Activated CD4-positive, CD25-positive, alpha-beta regulatory T cell (primary cell): ENCODE measurements at regions not wholly inside any gene's neighbourhood (a gene's known extent, or its start where the extent isn't known, plus 50 kb on each side); places are given as distances from the start of the nearest gene placed in this dataset.
"Not testable (repeated sequence)": the region's sequence is repeated elsewhere in the genome, so short reads cannot be mapped to it uniquely, and the experiment has no call there.

ENCODE experiments used
- DNase-seq, 4 experiments: peaks; one replicate each; lab custom pipeline; 2025; lab: John Stamatoyannopoulos, UW

- no peak for DNase-seq
Observed at GRCh38 chr22:49349181-49349835, 478.4 kb downstream of the BRD1 start.

GRCh38 chr22:49348631-49349030, 479.0 kb downstream of the BRD1 start:
- no peak for DNase-seq

- no peak for DNase-seq
Observed at GRCh38 chr22:49347376-49347775, 480.3 kb downstream of the BRD1 start.

GRCh38 chr22:49345896-49346295, 481.8 kb downstream of the BRD1 start:
- no peak for DNase-seq

GRCh38 chr22:49344656-49345055, 483.0 kb downstream of the BRD1 start:
- no peak for DNase-seq

- DNase-seq = no peak
Observed at GRCh38 chr22:49344161-49344560, 483.5 kb downstream of the BRD1 start.

- DNase-seq = no peak
Observed at GRCh38 chr22:49340406-49340805, 487.3 kb downstream of the BRD1 start.

- not testable (repeated sequence) for DNase-seq
Observed at GRCh38 chr22:49336483-49336882, 491.2 kb downstream of the BRD1 start.

- no peak for DNase-seq
Observed at GRCh38 chr22:49334976-49335375, 492.7 kb downstream of the BRD1 start.

GRCh38 chr22:49334449-49334789, 493.3 kb downstream of the BRD1 start:
- DNase-seq = no peak

GRCh38 chr22:49333206-49333605, 494.5 kb downstream of the BRD1 start:
- DNase-seq = no peak

- DNase-seq = no peak
Observed at GRCh38 chr22:49332691-49333090, 495.0 kb downstream of the BRD1 start.

- no peak for DNase-seq
Observed at GRCh38 chr22:49331878-49332277, 495.8 kb downstream of the BRD1 start.

- no peak for DNase-seq
Observed at GRCh38 chr22:49331223-49331815, 496.4 kb downstream of the BRD1 start.

- DNase-seq = no peak
Observed at GRCh38 chr22:49330421-49331222, 497.1 kb downstream of the BRD1 start.

- DNase-seq = no peak
Observed at GRCh38 chr22:49329636-49330035, 498.0 kb downstream of the BRD1 start.

- DNase-seq = no peak
Observed at GRCh38 chr22:49328630-49329405, 498.9 kb downstream of the BRD1 start.

- no peak for DNase-seq
Observed at GRCh38 chr22:49328118-49328475, 499.6 kb downstream of the BRD1 start.

- DNase-seq = no peak
Observed at GRCh38 chr22:49327411-49328117, 500.1 kb downstream of the BRD1 start.

GRCh38 chr22:49326558-49326957, 501.1 kb downstream of the BRD1 start:
- DNase-seq = no peak

- DNase-seq = no peak
Observed at GRCh38 chr22:49325531-49326395, 501.9 kb downstream of the BRD1 start.
